ENCODE measurements at regions not wholly inside any gene's neighbourhood (a gene's known extent, or its start where the extent isn't known, plus 50 kb on each side); places are given as distances from the start of the nearest gene placed in this dataset.

GRCh38 chr20:22513574-22513973 is 70.8 kb downstream of the FOXA2 start:
- Histone ChIP-seq H3K36me3 (ENCODE audit: control insufficient read depth, insufficient read depth, low read length) (no peaks in the 10 kb centered on the region), H3K27ac (ENCODE audit: extremely low read depth, low read depth, low read length) (no peak overlapping the region), H2AFZ (ENCODE audit: low read depth, low read length) (no peak overlapping the region), H3K4me1 (replicated peaks in 1 of 2; ENCODE audit: control insufficient read depth in 2 of 2, insufficient read depth in 2 of 2, low read length in 2 of 2) (peaks cover 3 to 10% of the 10 kb centered on the region in 2 experiments; a peak in 3 of 5 replicates), H3K79me2 (ENCODE audit: control insufficient read depth, insufficient read depth, low read length) (no peaks in the 10 kb centered on the region), H3K9ac (ENCODE audit: insufficient read depth in 1 of 2, low read depth in 2 of 2, low read length in 2 of 2) (no peak overlapping the region), H3K4me2 (ENCODE audit: insufficient read depth, low read length) (no peak overlapping the region), H4K20me1 (replicated peaks; ENCODE audit: control insufficient read depth, insufficient read depth, low read length) (no peaks in the 10 kb centered on the region), H3K9me3 (replicated peaks; ENCODE audit: control insufficient read depth, insufficient read depth, low read depth, low read length) (no peaks in the 10 kb centered on the region), H3K9me1 (ENCODE audit: control insufficient read depth, insufficient read depth, low read length) (no peaks in the 10 kb centered on the region), H3K27me3 (ENCODE audit: control insufficient read depth in 2 of 2, insufficient read depth in 2 of 2, low read length in 2 of 2) (no peaks in the 10 kb centered on the region), H3K4me3 (no peak overlapping the region)
- ChIA-PET CTCF (ENCODE audit: low intra/inter-chr PET ratio) (no interaction called here), POLR2A (no interaction called here)
- DNase-seq (ENCODE audit: extremely low read depth in 1 of 4, low spot score in 3 of 4) (no peak), ATAC-seq (no peak), FAIRE-seq (no peak)
- intact Hi-C loops (cut with micrococcal nuclease) (no loop called here), in situ Hi-C loops (cut with MboI) (no loop called here)
- no TSS peak for BruUV-seq (replicated peaks)
- WGBS (ENCODE audit: insufficient coverage, low coverage, missing lambda C conversion rate): 67% methylated on average over 4 of the region's 4 CpGs
- no peak for TF ChIP-seq ZNF780A (CRISPR knock-in tag; IDR thresholded peaks at IDR 0.05)
- TF ChIP-seq ZNF561 (CRISPR knock-in tag; conservative IDR thresholded peaks at IDR 0.05): no peak
- no peak for TF ChIP-seq TFAM (CRISPR knock-in tag; conservative IDR thresholded peaks at IDR 0.05)
- no peak for TF ChIP-seq XRCC4 (IDR thresholded peaks at IDR 0.05; ENCODE audit: extremely low read depth, insufficient read depth, insufficient read length)
- TF ChIP-seq TGIF2 (CRISPR knock-in tag; IDR thresholded peaks at IDR 0.05): no peak
- no peak for TF ChIP-seq SFPQ (IDR thresholded peaks at IDR 0.05; ENCODE audit: low read depth, low read length)
- TF ChIP-seq ZNF507 (tag; conservative IDR thresholded peaks at IDR 0.05): no peak
- no peak for TF ChIP-seq EGR1 (conservative IDR thresholded peaks at IDR 0.05)
- TF ChIP-seq THAP12 (CRISPR knock-in tag; IDR thresholded peaks at IDR 0.05): no peak
- no peak for TF ChIP-seq PBX2 (CRISPR knock-in tag; IDR thresholded peaks at IDR 0.05; ENCODE audit: low read depth)
- no peak for TF ChIP-seq PBX2 (tag; conservative IDR thresholded peaks at IDR 0.05; ENCODE audit: low read depth)
- no peak for TF ChIP-seq ZNF592 (IDR thresholded peaks at IDR 0.05)

Data from K562 (cell line).